GM12872 (cell line): ENCODE measurements at regions not wholly inside any gene's neighbourhood (a gene's known extent, or its start where the extent isn't known, plus 50 kb on each side); places are given as distances from the start of the nearest gene placed in this dataset.

Experiments
- TF ChIP-seq, protein P1 (sequence below): IDR thresholded peaks from 3 replicates; pipeline ENCODE4 v1.5.1; 2011; ENCODE audit warnings: low read depth, mild to moderate bottlenecking, low read length, moderate library complexity; ENCODE audit not compliant: insufficient read depth

DNA sequence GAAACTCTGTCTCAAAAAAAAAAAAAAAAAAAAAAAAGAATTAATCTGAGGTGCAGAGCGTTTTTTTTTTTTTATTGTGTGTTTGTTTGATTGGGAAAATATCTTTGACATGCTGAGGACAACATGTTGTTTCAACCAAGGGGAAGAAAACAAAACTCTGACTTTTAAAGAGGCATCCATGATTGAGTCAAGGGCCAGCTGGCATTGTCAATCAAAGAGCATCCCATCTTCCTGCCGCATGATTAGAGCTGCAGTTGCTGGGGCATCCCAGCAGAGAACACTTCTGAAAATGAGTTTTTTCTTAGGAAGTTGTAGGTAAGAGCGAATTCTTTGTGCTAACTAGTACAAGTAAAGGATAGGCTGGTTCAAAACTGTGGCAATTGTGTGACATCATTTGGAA lies 200.9 kb upstream of the DAAM1 start:
- TF ChIP-seq, protein P1, sequence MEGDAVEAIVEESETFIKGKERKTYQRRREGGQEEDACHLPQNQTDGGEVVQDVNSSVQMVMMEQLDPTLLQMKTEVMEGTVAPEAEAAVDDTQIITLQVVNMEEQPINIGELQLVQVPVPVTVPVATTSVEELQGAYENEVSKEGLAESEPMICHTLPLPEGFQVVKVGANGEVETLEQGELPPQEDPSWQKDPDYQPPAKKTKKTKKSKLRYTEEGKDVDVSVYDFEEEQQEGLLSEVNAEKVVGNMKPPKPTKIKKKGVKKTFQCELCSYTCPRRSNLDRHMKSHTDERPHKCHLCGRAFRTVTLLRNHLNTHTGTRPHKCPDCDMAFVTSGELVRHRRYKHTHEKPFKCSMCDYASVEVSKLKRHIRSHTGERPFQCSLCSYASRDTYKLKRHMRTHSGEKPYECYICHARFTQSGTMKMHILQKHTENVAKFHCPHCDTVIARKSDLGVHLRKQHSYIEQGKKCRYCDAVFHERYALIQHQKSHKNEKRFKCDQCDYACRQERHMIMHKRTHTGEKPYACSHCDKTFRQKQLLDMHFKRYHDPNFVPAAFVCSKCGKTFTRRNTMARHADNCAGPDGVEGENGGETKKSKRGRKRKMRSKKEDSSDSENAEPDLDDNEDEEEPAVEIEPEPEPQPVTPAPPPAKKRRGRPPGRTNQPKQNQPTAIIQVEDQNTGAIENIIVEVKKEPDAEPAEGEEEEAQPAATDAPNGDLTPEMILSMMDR: no peak

GRCh38 chr14:58992935-58993334 lies 195.5 kb upstream of the DAAM1 start:
- TF ChIP-seq, protein P1: no peak

DNA sequence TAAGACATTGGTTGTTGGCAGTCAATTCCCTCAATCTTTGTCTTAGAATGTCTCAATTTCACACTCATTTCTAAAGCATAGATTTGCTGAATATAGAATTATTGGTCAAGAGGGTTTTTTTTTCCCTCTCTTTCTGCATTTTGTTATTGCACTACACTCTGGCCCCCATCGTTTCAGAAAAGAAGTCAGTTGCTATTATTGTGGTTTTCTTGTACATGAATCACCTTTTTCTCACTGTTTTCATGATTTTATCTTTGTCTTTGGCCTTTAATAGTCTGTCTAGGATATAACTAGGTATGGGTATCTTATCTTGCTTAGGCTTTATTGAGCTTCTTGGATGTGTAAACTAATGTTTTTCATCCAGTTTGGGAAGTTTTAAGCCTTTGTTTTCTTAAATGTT lies 194.3 kb upstream of the DAAM1 start:
- TF ChIP-seq, protein P1: no peak

GRCh38 chr14:59004012-59004411 lies 184.5 kb upstream of the DAAM1 start:
- TF ChIP-seq, protein P1: no peak

GRCh38 chr14:59009967-59010366 lies 178.5 kb upstream of the DAAM1 start:
- TF ChIP-seq, protein P1: no peak

GRCh38 chr14:59013672-59014298 lies 174.7 kb upstream of the DAAM1 start:
- TF ChIP-seq, protein P1: no peak

DNA sequence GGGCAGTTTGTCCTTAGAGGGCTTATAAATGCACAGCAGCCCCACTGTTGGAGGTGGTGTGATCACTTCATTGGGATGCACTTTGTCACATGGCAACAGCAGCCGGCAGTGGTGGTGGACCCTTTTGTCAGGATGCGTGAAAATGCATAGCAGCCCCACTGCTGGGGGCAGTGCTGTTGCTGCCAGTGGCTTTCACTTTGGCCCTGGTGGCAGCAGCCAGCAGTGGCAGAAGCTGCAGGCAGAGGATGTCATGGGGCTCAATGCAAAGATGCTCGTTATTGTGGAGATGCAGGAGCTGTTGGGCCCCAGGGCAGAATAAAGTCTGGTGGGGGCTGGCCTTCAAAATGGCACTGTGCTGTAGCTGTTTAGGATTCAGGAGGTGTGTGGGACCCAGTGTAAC lies 173.0 kb upstream of the DAAM1 start:
- TF ChIP-seq, protein P1: no peak
